ENCODE measurements at regions not wholly inside any gene's neighbourhood (a gene's known extent, or its start where the extent isn't known, plus 50 kb on each side); places are given as distances from the start of the nearest gene placed in this dataset.
"Not testable (repeated sequence)": the region's sequence is repeated elsewhere in the genome, so short reads cannot be mapped to it uniquely, and the experiment has no call there.

- not testable (repeated sequence) for TF ChIP-seq CTCF (IDR thresholded peaks at IDR 0.05); POLR2A (IDR thresholded peaks at IDR 0.05; ENCODE audit: low read depth)
These were observed 113.6 kb downstream of the ZIC1 start for GRCh38 chr3:147522780-147523179.
